ENCODE measurements at regions not wholly inside any gene's neighbourhood (a gene's known extent, or its start where the extent isn't known, plus 50 kb on each side); places are given as distances from the start of the nearest gene placed in this dataset.

- TF ChIP-seq CTCF (IDR thresholded peaks at IDR 0.05) = no peak
- TF ChIP-seq POLR2A (IDR thresholded peaks at IDR 0.05) = no peak
Observed at GRCh38 chr6:51554029-51554428, 533.4 kb downstream of the PKHD1 start.

Data from heart left ventricle (tissue), 13 donors.